Smooth muscle cell (in vitro differentiated cells): ENCODE measurements at regions not wholly inside any gene's neighbourhood (a gene's known extent, or its start where the extent isn't known, plus 50 kb on each side); places are given as distances from the start of the nearest gene placed in this dataset.

Experiments
- DNase-seq: peaks from one replicate; lab custom pipeline; 2025; ENCODE audit not compliant: unreplicated experiment; lab: John Stamatoyannopoulos, UW
- H2AFZ ChIP-seq: fragments of 200-600 bp; sonication (generic); 2 replicates; pipeline ENCODE4 v1.6.0; 2016; ENCODE audit warnings: antibody characterized with exemption, low read depth, mild to moderate bottlenecking
- H3F3A ChIP-seq: fragments of 200-600 bp; sonication (generic); 2 replicates; pipeline ENCODE4 v1.6.0; 2017; ENCODE audit warnings: antibody characterized with exemption, low read depth
- H3K27ac ChIP-seq: fragments of 200-600 bp; sonication (generic); 2 replicates; pipeline ENCODE4 v1.5.1; 2016; ENCODE audit warnings: low read depth, mild to moderate bottlenecking
- H3K27me3 ChIP-seq: fragments of 200-600 bp; sonication (generic); 2 replicates; pipeline ENCODE4 v1.6.1; 2016; ENCODE audit warnings: low read depth, mild to moderate bottlenecking
- H3K36me3 ChIP-seq: fragments of 200-600 bp; sonication (generic); 2 replicates; pipeline ENCODE4 v1.5.1; 2016; ENCODE audit warnings: low read depth
- H3K4me1 ChIP-seq: fragments of 200-600 bp; sonication (generic); 2 replicates; pipeline ENCODE4 v1.5.1; 2016; ENCODE audit warnings: low read depth
- H3K4me2 ChIP-seq: fragments of 200-600 bp; sonication (generic); 2 replicates; pipeline ENCODE4 v1.6.0; 2016; ENCODE audit warnings: mild to moderate bottlenecking
- H3K4me3 ChIP-seq: fragments of 200-600 bp; sonication (generic); 2 replicates; pipeline ENCODE4 v1.5.1; 2016; ENCODE audit warnings: mild to moderate bottlenecking
- H3K79me2 ChIP-seq: fragments of 200-600 bp; sonication (generic); 2 replicates; pipeline ENCODE4 v1.6.0; 2016; ENCODE audit warnings: low read depth, mild to moderate bottlenecking
- H3K9ac ChIP-seq: fragments of 200-600 bp; sonication (generic); 2 replicates; pipeline ENCODE4 v1.6.0; 2016; ENCODE audit warnings: low read depth
- H3K9me3 ChIP-seq: fragments of 200-600 bp; sonication (generic); replicated peaks from 2 replicates; pipeline ENCODE4 v1.5.1; 2016; ENCODE audit warnings: low read depth
- H4K20me1 ChIP-seq: fragments of 200-600 bp; sonication (generic); 2 replicates; pipeline ENCODE4 v1.6.0; 2016; ENCODE audit warnings: low read depth
- CTCF ChIP-seq: fragments of 200-600 bp; sonication (generic); IDR thresholded peaks from 2 replicates; pipeline ENCODE4 v1.5.1; 2017; ENCODE audit warnings: borderline replicate concordance, mild to moderate bottlenecking, antibody characterized with exemption; ENCODE audit not compliant: insufficient read depth, poor library complexity, severe bottlenecking
- WGBS: methylation state at CpG from one replicate; pipeline ENCODE4 v1.1.7; 2016; ENCODE audit warnings: low lambda C conversion rate; 5-methylcytosine and 5-hydroxymethylcytosine counted together

GRCh38 chr2:145034511-145034910 lies 514.6 kb upstream of the ZEB2 start:
- Histone ChIP-seq H3K9me3 (no peaks in the 10 kb centered on the region), H3K4me2 (no peak overlapping the region), H3K9ac (no peak overlapping the region), H3K4me1 (no peaks in the 10 kb centered on the region), H3K36me3 (no peaks in the 10 kb centered on the region), H2AFZ (no peak overlapping the region), H3K27ac (no peak overlapping the region), H3F3A (peaks cover 4% of the 10 kb centered on the region), H4K20me1 (no peaks in the 10 kb centered on the region), H3K27me3 (no peaks in the 10 kb centered on the region), H3K4me3 (no peak overlapping the region), H3K79me2 (no peaks in the 10 kb centered on the region)
- DNase-seq, result no peak
- 93% methylated on average over 1 of the region's 1 CpG for WGBS
- no peak for TF ChIP-seq CTCF

GRCh38 chr2:145033438-145033837 lies 513.5 kb upstream of the ZEB2 start:
- H3F3A ChIP-seq, result peaks cover 4% of the 10 kb centered on the region
- no peak for TF ChIP-seq CTCF
- H3K4me1 ChIP-seq, result peaks cover 6% of the 10 kb centered on the region
- H3K4me3 ChIP-seq, result no peak overlapping the region
- H3K4me2 ChIP-seq, result no peak overlapping the region
- DNase-seq, result no peak
- H3K79me2 ChIP-seq, result no peaks in the 10 kb centered on the region
- no peak overlapping the region for H3K27ac ChIP-seq
- 100% methylated on average over 1 of the region's 1 CpG for WGBS
- no peaks in the 10 kb centered on the region for H3K36me3 ChIP-seq
- H3K9me3 ChIP-seq, result no peaks in the 10 kb centered on the region
- no peaks in the 10 kb centered on the region for H3K27me3 ChIP-seq
- no peak overlapping the region for H3K9ac ChIP-seq
- H4K20me1 ChIP-seq, result no peaks in the 10 kb centered on the region
- no peak overlapping the region for H2AFZ ChIP-seq

- Histone ChIP-seq H3K79me2 (no peaks in the 10 kb centered on the region), H3K4me1 (peaks cover 10% of the 10 kb centered on the region), H3K36me3 (no peaks in the 10 kb centered on the region), H3K9me3 (no peaks in the 10 kb centered on the region), H2AFZ (no peak overlapping the region), H4K20me1 (no peaks in the 10 kb centered on the region), H3K27me3 (no peaks in the 10 kb centered on the region), H3K4me3 (no peak overlapping the region), H3K4me2 (no peak overlapping the region), H3K9ac (no peak overlapping the region), H3F3A (peaks cover 4% of the 10 kb centered on the region), H3K27ac (no peak overlapping the region)
- TF ChIP-seq CTCF, result no peak
- DNase-seq, result no peak
- WGBS, result 75% methylated on average over 2 of the region's 2 CpGs
Measured at GRCh38 chr2:145032791-145033190, 512.9 kb upstream of the ZEB2 start.

GRCh38 chr2:145029873-145030272 lies 510.0 kb upstream of the ZEB2 start:
- Histone ChIP-seq H3K27ac (no peak overlapping the region), H3K9me3 (no peaks in the 10 kb centered on the region), H3K36me3 (no peaks in the 10 kb centered on the region), H3K4me3 (no peak overlapping the region), H3K9ac (no peak overlapping the region), H3K4me2 (no peak overlapping the region), H2AFZ (peak overlapping the region; percentile 69), H3K4me1 (peaks cover 18% of the 10 kb centered on the region), H3F3A (peaks cover 4% of the 10 kb centered on the region), H4K20me1 (no peaks in the 10 kb centered on the region), H3K27me3 (no peaks in the 10 kb centered on the region), H3K79me2 (no peaks in the 10 kb centered on the region)
- 62% methylated on average over 3 of the region's 3 CpGs for WGBS
- no peak for DNase-seq
- TF ChIP-seq CTCF, result no peak
